HCT116 (cell line): ENCODE measurements at regions not wholly inside any gene's neighbourhood (a gene's known extent, or its start where the extent isn't known, plus 50 kb on each side); places are given as distances from the start of the nearest gene placed in this dataset.

Experiments used
- ATAC-seq: fragments of 200-7000 bp; cut with Tn5 transposase; 2 replicates; pipeline ENCODE4 v1.9.1; 2020; ENCODE audit warnings: mild to moderate bottlenecking, moderate library complexity
- BruUV-seq: library from RNA; stranded (reverse); fragments of 400-500 nt; replicated peaks from 2 replicates; lab custom pipeline; 2021; lab: Mats Ljungman, UMichigan
- CTCF ChIA-PET: fragments of 300-600 bp; sonication (Branson Sonifier 250); formaldehyde crosslinking; loops from one replicate; lab custom pipeline; 2021; ENCODE audit warnings: antibody characterized with exemption; lab: Charles Lee
- POLR2A ChIA-PET: fragments of 300-600, 350-600 bp; sonication (Branson Sonifier 250); formaldehyde crosslinking; loops from one replicate; lab custom pipeline; 2021; ENCODE audit warnings: antibody characterized with exemption; lab: Charles Lee
- RAD21 ChIA-PET, 2 experiments: fragments of 300-600 bp; sonication (Branson Sonifier 250); formaldehyde crosslinking; loops; one replicate each; lab custom pipeline; 2023; ENCODE audit warnings: low total read pairs in 2 of 2; ENCODE audit not compliant: uncharacterized antibody in 2 of 2, unreplicated experiment in 2 of 2, low non-redundant PET in 1 of 2; lab: Charles Lee
- DNase-seq: peaks from one replicate; pipeline ENCODE4 v3.0.0-alpha.2; 2010; ENCODE audit warnings: low read depth, low spot score
- H2AFZ ChIP-seq: fragments of 200-600 bp; shearing (Covaris generic), sonication (generic); 2 replicates; pipeline ENCODE4 v1.6.1; 2017; ENCODE audit warnings: low read depth, mixed run types, mixed read lengths, antibody characterized with exemption, low read length; ENCODE audit not compliant: poor library complexity, severe bottlenecking
- H3K27ac ChIP-seq: 2 replicates; pipeline ENCODE4 v1.5.1; 2012; ENCODE audit warnings: low read depth, low read length
- H3K27me3 ChIP-seq: fragments of 200-600 bp; sonication (generic); 2 replicates; pipeline ENCODE4 v1.6.1; 2016; ENCODE audit warnings: mixed run types, low read length, mixed read lengths; ENCODE audit not compliant: insufficient read depth
- H3K36me3 ChIP-seq, 2 experiments: fragments of 200-500 bp in 1 of 2; fragments of 200-600 bp in 1 of 2; sonication (Bioruptor generic) in 1 of 2; sonication (generic) in 1 of 2; 2 replicates each; pipeline versions ENCODE4 v1.5.1 to v1.6.1; 2014 to 2016; ENCODE audit warnings: low read length in 2 of 2, inconsistent platforms in 1 of 2, mixed read lengths in 1 of 2, mixed run types in 1 of 2; ENCODE audit not compliant: insufficient read depth in 2 of 2, control insufficient read depth in 1 of 2
- H3K4me1 ChIP-seq, 2 experiments: fragments of 200-600 bp in 1 of 2; sonication (generic) in 1 of 2; 2 replicates each; pipeline versions ENCODE4 v1.5.1 to v1.6.1; 2012 to 2017; ENCODE audit warnings: low read length in 2 of 2, inconsistent platforms in 1 of 2, mild to moderate bottlenecking in 1 of 2, mixed read lengths in 1 of 2, mixed run types in 1 of 2, moderate library complexity in 1 of 2; ENCODE audit not compliant: insufficient read depth in 2 of 2, control insufficient read depth in 1 of 2
- H3K4me2 ChIP-seq: fragments of 200-600 bp; sonication (generic); 2 replicates; pipeline ENCODE4 v1.6.1; 2017; ENCODE audit warnings: mixed run types, low read length, mixed read lengths
- H3K4me3 ChIP-seq, 2 experiments: fragments of 200-600 bp in 1 of 2; sonication (generic) in 1 of 2; replicated peaks in 1 of 2; 2 replicates each; pipeline ENCODE4 v1.5.1; 2011 to 2016; ENCODE audit warnings: low read length in 2 of 2, control low read depth in 1 of 2, low read depth in 1 of 2, mild to moderate bottlenecking in 1 of 2, mixed read lengths in 1 of 2, mixed run types in 1 of 2
- H3K79me2 ChIP-seq: fragments of 200-600 bp; sonication (generic); 2 replicates; pipeline ENCODE4 v1.6.1; 2017; ENCODE audit warnings: mild to moderate bottlenecking, mixed run types, low read length, moderate library complexity, mixed read lengths; ENCODE audit not compliant: insufficient read depth
- H3K9ac ChIP-seq: fragments of 200-600 bp; sonication (generic); 2 replicates; pipeline ENCODE4 v1.6.1; 2016; ENCODE audit warnings: low read length, mixed read lengths
- H3K9me2 ChIP-seq: fragments of 200-600 bp; sonication (generic), shearing (Covaris generic); 2 replicates; pipeline ENCODE4 v1.6.1; 2017; ENCODE audit warnings: mixed run types, mild to moderate bottlenecking, moderate library complexity; ENCODE audit not compliant: insufficient read depth
- H3K9me3 ChIP-seq, 2 experiments: fragments of 200-500 bp in 1 of 2; fragments of 200-600 bp in 1 of 2; sonication (Bioruptor generic) in 1 of 2; sonication (generic) in 1 of 2; 2 replicates each; pipeline ENCODE4 v1.6.1; 2014 to 2017; ENCODE audit warnings: low read length in 2 of 2, mixed read lengths in 2 of 2, inconsistent platforms in 1 of 2, low read depth in 1 of 2, mild to moderate bottlenecking in 1 of 2, mixed run types in 1 of 2, moderate library complexity in 1 of 2; ENCODE audit not compliant: control insufficient read depth in 1 of 2, insufficient read depth in 1 of 2
- H4K20me1 ChIP-seq: fragments of 200-600 bp; sonication (generic), shearing (Covaris generic); 2 replicates; pipeline ENCODE4 v1.6.1; 2017; ENCODE audit warnings: mixed run types, mild to moderate bottlenecking, moderate library complexity; ENCODE audit not compliant: insufficient read depth
- CBX3 ChIP-seq: IDR thresholded peaks from 2 replicates; pipeline ENCODE4 v1.6.1; 2012; ENCODE audit warnings: low read depth
- ELF1 ChIP-seq: IDR thresholded peaks from 2 replicates; pipeline ENCODE4 v1.6.1; 2012; ENCODE audit warnings: low read depth, borderline replicate concordance
- EZH2 ChIP-seq: fragments of 200-600 bp; sonication (generic); IDR thresholded peaks from 2 replicates; pipeline ENCODE4 v1.6.1; 2017; ENCODE audit warnings: antibody characterized with exemption, mixed run types
- FOSL1 ChIP-seq: IDR thresholded peaks from 2 replicates; pipeline ENCODE4 v1.6.1; 2012; ENCODE audit warnings: low read depth
- JUND ChIP-seq: IDR thresholded peaks from 2 replicates; pipeline ENCODE4 v1.6.1; 2012
- POLR2AphosphoS5 ChIP-seq: IDR thresholded peaks from 2 replicates; pipeline ENCODE4 v1.6.1; 2011; ENCODE audit warnings: mild to moderate bottlenecking, low read depth, low read length, moderate library complexity
- SP1 ChIP-seq: IDR thresholded peaks from 2 replicates; pipeline ENCODE4 v1.6.1; 2012; ENCODE audit warnings: low read depth
- SRF ChIP-seq: IDR thresholded peaks from 2 replicates; pipeline ENCODE4 v1.6.1; 2012; ENCODE audit warnings: low read depth
- ZNF274 ChIP-seq: fragments of 200-500 bp; sonication (Bioruptor generic); IDR thresholded peaks from 2 replicates; pipeline ENCODE4 v1.6.1; 2014; ENCODE audit warnings: mild to moderate bottlenecking, low read depth, low read length, inconsistent platforms
- intact Hi-C: fragments of 100-400 bp; cut with micrococcal nuclease; formaldehyde crosslinking; loops from 2 replicates; pipeline ENCODE4 v1.10.0; 2022
- TF ChIP-seq, protein P1 (sequence below), 3 experiments: fragments of 200-600 bp in 1 of 3; sonication (generic) in 1 of 3; IDR thresholded peaks in 2 of 3; conservative IDR thresholded peaks in 1 of 3; 2 replicates each; pipeline ENCODE4 v1.5.1; 2012 to 2017; ENCODE audit warnings: low read depth in 2 of 3, low read length in 2 of 3, antibody characterized with exemption in 1 of 3, borderline replicate concordance in 1 of 3, control low read depth in 1 of 3, mild to moderate bottlenecking in 1 of 3, mixed read lengths in 1 of 3, mixed run types in 1 of 3, moderate library complexity in 1 of 3; ENCODE audit not compliant: insufficient read depth in 1 of 3
- TF ChIP-seq, protein P2 (sequence below): IDR thresholded peaks from 2 replicates; pipeline ENCODE4 v1.6.1; 2012
- TF ChIP-seq, protein P3 (sequence below): IDR thresholded peaks from 2 replicates; pipeline ENCODE4 v1.6.1; 2011; ENCODE audit warnings: mild to moderate bottlenecking, low read length, moderate library complexity; ENCODE audit not compliant: insufficient replicate concordance; ENCODE audit errors: extremely low read depth
- TF ChIP-seq, protein P4 (sequence below): IDR thresholded peaks from 2 replicates; pipeline ENCODE4 v1.6.1; 2012; ENCODE audit warnings: low read depth

DNA sequence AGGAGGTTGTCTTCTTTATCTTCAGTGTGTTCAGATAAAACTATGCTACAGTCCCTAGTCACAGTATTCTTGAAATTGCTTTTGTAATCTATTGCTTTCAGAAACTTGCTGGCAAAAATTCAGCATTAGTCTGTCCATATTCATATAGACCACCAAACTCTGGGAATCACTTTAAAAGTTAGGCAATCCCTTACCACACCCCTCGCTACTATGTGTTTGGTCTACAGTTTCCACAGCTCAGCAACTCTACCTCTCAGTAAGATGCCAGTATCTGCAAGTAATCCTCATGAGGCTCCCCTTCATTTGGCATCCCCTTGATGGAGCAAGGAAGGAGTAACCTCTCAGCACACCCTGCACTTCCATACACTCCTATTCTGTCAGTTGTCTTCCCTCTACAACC lies 1706.6 kb upstream of the CELF4 start:
- BruUV-seq: no TSS peak
- Histone ChIP-seq H3K4me3 (no peak overlapping the region), H3K79me2 (no peaks in the 10 kb centered on the region), H3K4me2 (no peak overlapping the region), H4K20me1 (no peaks in the 10 kb centered on the region), H3K4me1 (no peaks in the 10 kb centered on the region), H2AFZ (no peak overlapping the region), H3K27me3 (no peaks in the 10 kb centered on the region), H3K27ac (no peak overlapping the region), H3K9ac (no peak overlapping the region), H3K9me2 (no peaks in the 10 kb centered on the region), H3K9me3 (no peaks in the 10 kb centered on the region), H3K36me3 (no peaks in the 10 kb centered on the region)
- ChIA-PET CTCF (no interaction called here), RAD21 (no interaction called here), POLR2A (no interaction called here)
- ATAC-seq: no peak
- TF ChIP-seq SRF: no peak
- TF ChIP-seq ZNF274: no peak
- TF ChIP-seq ELF1: no peak
- TF ChIP-seq, protein P1, sequence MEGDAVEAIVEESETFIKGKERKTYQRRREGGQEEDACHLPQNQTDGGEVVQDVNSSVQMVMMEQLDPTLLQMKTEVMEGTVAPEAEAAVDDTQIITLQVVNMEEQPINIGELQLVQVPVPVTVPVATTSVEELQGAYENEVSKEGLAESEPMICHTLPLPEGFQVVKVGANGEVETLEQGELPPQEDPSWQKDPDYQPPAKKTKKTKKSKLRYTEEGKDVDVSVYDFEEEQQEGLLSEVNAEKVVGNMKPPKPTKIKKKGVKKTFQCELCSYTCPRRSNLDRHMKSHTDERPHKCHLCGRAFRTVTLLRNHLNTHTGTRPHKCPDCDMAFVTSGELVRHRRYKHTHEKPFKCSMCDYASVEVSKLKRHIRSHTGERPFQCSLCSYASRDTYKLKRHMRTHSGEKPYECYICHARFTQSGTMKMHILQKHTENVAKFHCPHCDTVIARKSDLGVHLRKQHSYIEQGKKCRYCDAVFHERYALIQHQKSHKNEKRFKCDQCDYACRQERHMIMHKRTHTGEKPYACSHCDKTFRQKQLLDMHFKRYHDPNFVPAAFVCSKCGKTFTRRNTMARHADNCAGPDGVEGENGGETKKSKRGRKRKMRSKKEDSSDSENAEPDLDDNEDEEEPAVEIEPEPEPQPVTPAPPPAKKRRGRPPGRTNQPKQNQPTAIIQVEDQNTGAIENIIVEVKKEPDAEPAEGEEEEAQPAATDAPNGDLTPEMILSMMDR (IDR thresholded peaks at IDR 0.05 in 2 of 3, conservative IDR thresholded peaks at IDR 0.05 in 1 of 3; ENCODE audit: borderline replicate concordance in 1 of 3, insufficient read depth in 1 of 3, low read depth in 2 of 3, low read length in 2 of 3): no peak
- TF ChIP-seq, protein P2, sequence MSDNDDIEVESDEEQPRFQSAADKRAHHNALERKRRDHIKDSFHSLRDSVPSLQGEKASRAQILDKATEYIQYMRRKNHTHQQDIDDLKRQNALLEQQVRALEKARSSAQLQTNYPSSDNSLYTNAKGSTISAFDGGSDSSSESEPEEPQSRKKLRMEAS: no peak
- TF ChIP-seq CBX3: no peak
- TF ChIP-seq EZH2: no peak
- TF ChIP-seq SP1: no peak
- TF ChIP-seq FOSL1: no peak
- TF ChIP-seq, protein P3, sequence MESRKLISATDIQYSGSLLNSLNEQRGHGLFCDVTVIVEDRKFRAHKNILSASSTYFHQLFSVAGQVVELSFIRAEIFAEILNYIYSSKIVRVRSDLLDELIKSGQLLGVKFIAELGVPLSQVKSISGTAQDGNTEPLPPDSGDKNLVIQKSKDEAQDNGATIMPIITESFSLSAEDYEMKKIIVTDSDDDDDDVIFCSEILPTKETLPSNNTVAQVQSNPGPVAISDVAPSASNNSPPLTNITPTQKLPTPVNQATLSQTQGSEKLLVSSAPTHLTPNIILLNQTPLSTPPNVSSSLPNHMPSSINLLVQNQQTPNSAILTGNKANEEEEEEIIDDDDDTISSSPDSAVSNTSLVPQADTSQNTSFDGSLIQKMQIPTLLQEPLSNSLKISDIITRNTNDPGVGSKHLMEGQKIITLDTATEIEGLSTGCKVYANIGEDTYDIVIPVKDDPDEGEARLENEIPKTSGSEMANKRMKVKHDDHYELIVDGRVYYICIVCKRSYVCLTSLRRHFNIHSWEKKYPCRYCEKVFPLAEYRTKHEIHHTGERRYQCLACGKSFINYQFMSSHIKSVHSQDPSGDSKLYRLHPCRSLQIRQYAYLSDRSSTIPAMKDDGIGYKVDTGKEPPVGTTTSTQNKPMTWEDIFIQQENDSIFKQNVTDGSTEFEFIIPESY: no peak
- TF ChIP-seq, protein P4, sequence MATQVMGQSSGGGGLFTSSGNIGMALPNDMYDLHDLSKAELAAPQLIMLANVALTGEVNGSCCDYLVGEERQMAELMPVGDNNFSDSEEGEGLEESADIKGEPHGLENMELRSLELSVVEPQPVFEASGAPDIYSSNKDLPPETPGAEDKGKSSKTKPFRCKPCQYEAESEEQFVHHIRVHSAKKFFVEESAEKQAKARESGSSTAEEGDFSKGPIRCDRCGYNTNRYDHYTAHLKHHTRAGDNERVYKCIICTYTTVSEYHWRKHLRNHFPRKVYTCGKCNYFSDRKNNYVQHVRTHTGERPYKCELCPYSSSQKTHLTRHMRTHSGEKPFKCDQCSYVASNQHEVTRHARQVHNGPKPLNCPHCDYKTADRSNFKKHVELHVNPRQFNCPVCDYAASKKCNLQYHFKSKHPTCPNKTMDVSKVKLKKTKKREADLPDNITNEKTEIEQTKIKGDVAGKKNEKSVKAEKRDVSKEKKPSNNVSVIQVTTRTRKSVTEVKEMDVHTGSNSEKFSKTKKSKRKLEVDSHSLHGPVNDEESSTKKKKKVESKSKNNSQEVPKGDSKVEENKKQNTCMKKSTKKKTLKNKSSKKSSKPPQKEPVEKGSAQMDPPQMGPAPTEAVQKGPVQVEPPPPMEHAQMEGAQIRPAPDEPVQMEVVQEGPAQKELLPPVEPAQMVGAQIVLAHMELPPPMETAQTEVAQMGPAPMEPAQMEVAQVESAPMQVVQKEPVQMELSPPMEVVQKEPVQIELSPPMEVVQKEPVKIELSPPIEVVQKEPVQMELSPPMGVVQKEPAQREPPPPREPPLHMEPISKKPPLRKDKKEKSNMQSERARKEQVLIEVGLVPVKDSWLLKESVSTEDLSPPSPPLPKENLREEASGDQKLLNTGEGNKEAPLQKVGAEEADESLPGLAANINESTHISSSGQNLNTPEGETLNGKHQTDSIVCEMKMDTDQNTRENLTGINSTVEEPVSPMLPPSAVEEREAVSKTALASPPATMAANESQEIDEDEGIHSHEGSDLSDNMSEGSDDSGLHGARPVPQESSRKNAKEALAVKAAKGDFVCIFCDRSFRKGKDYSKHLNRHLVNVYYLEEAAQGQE: no peak
- TF ChIP-seq POLR2AphosphoS5: no peak
- no peak for TF ChIP-seq JUND
- DNase-seq: no peak
- intact Hi-C loops: no loop called here
